Middle frontal gyrus (tissue), 1 donor: ENCODE measurements at regions not wholly inside any gene's neighbourhood (a gene's known extent, or its start where the extent isn't known, plus 50 kb on each side); places are given as distances from the start of the nearest gene placed in this dataset.

Experiments
- DNase-seq: peaks from one replicate; pipeline ENCODE4 v3.0.0-alpha.2; 2015; ENCODE audit warnings: low spot score; ENCODE audit errors: extremely low spot score

DNA sequence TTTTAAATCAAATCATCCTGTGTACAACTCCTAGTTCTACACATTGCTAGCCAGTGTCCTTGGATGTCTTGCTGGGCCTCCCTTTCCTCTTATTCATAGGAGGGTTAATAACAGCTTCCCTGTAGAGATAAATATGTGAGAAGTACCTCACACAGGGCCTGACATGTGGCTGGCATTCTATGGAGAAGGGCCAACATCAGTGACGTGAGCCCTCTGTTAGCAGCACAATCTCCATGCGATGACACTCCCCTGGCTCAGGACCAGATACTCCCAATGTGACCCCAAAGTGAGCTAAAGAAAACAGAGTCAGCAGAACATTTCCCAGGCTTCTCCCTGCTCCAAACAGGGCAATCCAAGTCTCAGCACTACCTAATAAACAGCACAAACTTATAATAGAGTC, 818.4 kb downstream of the DIAPH3 start:
- no peak for DNase-seq

DNA sequence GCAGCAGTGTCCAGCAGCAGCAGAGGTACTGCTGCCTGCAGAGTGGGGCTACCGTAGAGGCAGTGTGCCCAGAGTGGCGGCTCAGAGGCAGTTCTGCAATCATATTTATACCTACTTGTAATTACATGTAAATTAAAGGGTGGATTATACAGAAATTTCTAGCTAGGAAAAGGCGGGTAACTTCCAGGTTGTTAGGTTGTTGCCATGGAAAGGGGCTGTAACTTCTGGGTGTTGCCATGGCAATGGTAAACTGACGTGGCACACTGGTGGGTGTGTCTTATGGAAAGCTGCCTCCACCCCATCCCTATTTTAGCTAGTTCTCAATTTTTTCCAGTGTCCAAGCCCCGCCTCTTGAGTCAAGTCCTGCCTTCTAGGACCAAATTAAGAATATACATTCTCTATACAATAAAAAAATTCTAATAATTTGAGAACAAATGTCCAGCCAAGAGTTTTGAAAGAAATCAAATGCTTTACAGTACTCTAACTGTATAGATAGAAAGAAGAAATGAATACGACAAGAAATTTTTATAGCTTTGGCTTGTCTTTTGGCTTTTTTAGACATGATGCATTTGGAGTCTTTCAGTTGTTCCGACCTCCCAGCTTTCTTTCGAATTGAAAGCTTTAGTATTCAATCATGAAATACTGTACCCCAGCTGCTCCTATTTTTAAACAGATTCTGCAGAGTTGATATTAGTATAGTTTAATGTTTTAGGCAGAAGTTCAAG, 816.6 kb downstream of the DIAPH3 start:
- no peak for DNase-seq

DNA sequence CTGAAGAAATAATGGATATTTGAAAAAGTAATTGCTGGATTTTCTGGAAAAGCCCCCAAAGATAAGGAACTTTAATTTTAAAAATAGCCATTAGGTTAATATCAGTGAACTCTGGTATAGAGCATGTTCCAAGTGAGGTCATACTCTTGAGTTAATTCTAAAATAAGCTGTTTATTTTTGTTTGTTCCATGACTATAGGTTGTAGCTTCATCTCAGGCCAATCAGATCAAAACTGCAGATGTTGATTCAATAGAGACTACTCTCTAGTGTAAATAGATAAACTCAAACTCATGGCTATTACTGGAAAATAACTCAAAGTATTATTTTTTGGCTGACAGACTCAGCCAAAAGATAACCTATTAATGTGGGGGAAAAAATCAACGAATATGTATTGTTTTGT, 815.1 kb downstream of the DIAPH3 start:
- DNase-seq: no peak

DNA sequence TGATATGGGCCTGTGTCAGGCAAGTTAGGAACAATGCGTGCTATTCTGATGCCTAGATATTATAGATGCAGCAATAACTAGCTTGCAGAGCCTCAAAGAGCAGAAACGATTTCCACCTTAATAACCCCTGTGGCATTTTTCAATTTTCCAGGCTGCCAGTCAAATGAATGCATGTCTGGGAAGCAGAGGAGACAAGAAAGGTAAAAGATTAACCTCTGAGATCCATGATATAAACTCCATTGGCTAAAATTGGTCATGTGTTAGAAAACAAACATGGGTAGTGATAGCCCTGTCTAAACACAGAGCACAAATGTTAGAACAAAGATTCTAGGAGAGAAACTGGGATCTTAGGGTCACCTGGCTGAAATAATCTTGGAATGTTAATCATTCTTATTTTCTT, 811.1 kb downstream of the DIAPH3 start:
- no peak for DNase-seq

DNA sequence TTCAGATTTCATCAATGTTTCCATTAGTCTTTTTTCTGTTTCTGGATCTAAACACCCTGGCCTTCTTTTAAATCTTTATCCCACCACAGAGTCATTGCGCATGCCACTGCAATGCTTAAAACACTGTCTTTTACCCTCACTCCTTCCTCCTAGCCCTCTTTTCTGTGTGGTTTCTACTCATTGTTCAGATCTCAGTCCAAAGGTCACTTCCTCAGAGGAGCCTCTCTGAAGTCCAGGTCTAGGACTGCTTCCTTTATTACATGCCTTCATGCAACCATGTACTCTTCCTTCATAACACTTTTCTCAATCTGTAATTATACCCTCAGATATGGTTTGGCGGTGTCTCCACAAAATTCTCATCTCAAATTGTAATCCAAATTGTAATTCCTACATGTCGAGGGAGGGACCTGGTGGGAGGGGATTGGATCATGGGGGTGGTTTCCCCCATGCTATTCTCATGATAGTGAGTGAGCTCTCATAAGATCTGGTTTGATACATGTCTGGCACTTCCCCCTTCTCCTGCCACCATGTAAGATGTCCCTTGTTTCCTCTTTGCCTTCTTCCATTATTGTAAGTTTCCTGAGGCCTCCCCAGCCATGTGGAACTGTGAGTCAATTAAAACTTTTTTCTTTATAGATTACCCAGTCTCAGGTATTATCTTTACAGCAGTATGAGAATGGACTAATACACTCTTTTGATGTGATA, 808.9 kb downstream of the DIAPH3 start:
- no peak for DNase-seq

DNA sequence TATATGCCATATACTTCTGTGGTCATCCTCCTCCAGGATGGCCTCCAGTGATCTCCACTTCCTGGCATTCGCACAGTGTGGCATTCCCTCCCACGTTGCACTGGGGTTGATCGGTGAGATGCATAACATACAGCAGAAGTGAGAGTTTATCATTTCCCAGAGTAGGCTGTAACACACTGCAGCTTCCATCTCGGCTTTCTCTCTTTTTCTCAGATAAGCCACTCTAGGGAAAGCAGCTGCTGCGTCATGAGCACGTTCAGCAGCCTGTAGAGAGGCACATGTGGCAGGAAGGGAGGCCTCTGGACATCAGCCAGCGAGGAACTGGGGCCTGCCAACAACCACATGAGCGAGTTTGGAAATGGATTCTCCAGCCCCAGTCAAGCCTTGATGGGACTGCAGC, 807.1 kb downstream of the DIAPH3 start:
- no peak for DNase-seq

DNA sequence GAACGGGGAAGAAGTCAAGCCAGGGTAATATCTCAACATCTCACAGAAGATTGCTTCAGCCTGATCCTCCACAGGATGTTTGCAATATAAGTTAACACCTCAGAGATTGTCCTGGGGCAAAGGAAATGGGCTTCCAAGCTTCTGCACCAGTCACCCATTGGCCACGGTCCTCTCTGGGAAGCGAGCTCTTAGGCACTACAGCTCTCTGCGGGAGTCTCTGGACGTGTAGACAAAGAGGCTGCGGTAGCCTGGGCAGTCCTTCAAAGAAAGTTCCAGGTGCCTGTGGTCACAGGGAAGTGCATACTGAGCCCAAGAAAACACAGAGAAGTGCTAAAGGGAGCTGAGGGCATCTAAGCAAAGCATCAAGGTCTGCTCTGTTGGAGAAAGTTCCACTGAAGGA, 805.7 kb downstream of the DIAPH3 start:
- DNase-seq: no peak

DNA sequence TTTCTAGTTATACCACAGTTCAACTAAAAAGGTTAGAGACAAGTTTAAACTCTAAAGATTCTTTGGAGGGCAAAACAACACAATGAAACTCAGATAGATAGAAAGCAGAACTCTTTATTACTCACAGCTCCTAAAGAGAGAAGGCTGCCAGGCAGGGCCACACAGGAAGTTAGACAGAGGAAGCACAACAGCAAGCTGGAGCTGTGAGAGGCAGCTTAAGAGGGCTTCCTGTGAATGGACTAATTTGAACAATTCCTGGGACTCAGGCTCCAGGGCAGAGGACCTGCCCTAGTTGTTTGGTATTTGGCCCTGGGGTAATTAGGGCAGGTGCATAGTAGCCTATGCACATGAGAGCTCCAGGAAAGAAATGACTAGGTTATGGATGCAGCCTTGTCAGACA, 803.6 kb downstream of the DIAPH3 start:
- no peak for DNase-seq

DNA sequence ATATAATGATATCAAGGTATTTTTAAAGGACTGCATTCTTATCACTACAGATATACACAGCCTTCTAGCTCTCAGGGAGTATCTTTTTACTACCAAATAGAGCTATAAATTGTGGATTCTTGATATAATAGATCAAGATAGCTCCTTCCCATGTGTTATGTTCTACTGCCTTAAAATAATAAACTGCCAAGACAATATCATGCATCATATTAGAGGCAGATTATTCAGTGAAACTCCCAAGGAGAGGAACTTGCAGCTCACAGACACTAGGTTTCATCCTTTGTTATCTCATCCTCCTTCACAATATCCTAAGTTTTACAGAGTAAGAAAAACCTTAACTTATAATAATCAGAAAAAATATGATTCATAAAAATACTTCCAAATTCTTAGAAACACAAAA, 802.8 kb downstream of the DIAPH3 start:
- no peak for DNase-seq

DNA sequence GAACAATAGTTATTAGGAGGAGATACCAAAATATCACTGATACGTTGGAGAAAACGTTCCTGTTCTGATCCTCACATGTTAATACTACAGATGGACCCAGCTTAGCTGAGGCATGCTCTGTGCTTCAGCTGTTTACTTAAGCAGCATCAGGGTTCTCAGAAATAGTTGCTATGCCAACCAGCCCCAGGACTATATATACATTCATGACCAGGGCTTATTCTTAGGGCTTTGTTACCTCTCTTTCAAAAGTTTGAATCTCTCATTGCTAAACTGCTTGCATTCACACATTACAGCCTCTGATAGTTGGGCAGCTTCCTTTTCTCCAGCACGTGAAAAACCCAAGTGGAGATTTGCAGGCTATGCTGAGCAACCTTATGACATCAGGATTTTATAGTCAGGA, 800.4 kb downstream of the DIAPH3 start:
- no peak for DNase-seq

DNA sequence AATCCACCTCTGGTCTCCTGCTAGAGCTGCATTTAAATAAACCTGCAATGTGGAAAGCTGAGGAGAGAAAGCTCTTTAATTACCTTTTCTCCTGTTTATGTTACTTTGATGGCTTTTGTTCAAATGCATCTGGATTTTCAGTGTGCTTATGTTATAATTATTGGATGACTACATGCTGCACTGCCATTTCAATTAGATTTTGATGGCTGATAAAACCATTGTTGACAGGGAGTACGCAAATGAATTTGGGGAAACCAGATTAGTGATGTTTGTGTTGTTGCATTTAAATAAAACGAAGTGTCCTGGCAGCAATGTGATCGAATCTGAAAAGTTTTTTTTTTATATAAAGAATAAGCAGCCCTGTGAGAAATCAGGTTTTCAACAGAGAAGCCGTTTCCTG, 799.8 kb downstream of the DIAPH3 start:
- no peak for DNase-seq

DNA sequence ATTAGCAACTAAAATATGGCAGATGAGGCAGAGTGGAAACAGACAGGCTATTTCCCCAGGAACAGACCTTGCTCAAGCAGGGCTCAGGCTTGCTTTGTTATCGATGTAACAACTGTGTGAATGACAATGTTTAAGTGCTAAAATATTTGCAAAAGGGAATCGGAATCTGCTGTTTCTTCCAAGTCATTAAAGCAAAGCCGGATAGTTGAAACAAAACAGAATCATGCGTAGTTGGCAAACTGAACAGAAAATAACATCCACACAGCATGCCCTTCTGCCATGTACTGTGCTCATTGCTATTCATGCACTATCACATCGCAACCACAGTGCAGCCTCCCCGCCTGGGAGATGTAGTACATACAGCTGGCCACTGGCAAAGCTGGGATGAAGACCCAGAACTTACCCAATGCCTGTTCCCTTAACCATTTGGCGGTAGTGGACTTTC, 799.1 kb downstream of the DIAPH3 start:
- DNase-seq: no peak

DNA sequence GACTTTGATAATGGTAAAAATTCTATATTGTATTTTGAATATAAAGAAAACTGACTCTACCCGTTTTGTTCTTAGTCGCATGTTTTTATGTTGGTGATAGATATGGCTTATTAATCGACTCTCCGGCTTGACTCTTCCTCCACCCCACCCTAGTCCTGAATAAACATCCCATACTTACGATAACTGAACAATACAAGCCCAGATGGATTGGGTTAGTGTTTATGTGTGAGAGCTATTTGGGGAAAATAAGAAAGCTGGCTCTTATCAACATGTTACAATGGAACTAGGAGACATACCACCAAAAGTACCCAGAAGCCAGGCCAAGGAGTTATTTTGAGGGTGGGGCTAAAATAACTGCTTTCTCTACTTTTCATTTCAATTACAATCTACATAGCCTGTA, 796.3 kb downstream of the DIAPH3 start:
- no peak for DNase-seq

DNA sequence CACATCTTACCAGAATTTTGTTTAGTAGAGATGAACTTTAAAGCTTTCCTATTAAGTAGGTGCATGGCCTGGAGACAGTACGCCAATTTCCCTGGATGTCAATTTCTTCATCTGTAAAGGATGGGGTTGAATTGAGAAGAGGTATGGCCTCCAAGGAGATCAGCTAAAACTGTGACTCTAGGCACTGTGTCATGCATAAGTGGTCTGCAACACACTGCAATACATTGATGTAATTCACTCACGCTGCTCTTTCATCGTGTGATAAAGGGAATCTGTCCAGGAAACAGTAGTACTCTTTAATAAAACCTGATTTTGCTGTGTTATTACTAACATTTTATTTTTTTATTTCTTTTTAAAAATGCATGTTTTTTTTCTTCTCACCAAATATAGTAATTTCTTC, 795.8 kb downstream of the DIAPH3 start:
- no peak for DNase-seq

DNA sequence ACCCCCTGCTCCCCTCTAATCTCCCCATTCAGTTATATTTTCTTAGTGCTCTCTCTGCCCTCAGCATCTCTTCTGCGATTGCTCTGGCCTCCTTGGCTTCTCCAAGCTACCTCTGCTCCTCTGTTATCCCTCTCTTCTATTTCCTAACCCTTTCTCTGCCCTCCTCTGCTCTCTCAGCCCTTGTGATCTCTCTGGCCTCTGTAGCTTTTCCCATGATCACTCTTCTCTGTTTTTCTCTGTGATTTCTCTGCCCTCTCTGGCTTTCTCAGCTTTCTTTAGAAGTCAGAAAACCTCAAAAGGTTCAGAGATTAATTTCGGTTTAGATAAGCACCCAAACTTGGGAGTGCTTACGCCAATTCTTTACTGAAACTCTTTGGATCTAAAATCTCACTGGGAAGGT, 795.0 kb downstream of the DIAPH3 start:
- no peak for DNase-seq

DNA sequence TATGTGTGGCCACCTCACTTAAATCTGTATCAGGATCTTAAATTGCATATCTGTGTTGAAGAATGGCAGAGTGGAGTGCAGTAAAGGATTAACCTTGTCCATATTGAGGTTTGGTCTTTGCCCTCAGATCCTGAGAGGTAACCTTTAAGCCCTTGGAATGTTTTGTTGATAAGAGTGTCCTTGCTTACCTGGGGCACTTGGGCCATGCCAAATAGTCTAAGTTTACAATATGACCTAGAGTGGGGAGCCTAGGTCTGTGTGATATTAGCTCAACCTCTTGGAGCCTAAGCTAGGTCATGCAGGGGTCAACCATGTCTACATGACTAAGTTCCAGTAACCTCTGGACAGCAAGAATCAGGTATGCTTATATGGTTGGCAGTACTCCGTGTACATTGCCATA, 792.5 kb downstream of the DIAPH3 start:
- no peak for DNase-seq

DNA sequence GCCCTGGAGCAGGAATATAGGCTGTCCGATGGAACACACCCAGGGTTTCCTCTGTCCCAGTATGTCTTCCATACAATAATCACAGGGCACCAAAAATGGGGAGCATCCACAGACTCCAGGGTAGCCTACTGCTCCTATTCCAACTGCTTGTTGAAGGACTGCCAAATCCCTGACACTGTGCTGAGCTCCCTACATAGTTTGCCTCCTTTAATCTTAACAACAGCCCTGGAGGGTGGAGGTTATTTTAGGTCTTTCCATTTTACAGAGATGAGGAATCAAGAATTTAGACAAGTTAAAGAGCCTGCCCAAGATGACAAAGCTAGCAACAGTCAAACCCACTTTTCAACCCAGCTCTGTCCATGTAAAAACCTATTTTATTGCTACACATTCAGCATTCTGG, 790.4 kb downstream of the DIAPH3 start:
- DNase-seq: no peak

DNA sequence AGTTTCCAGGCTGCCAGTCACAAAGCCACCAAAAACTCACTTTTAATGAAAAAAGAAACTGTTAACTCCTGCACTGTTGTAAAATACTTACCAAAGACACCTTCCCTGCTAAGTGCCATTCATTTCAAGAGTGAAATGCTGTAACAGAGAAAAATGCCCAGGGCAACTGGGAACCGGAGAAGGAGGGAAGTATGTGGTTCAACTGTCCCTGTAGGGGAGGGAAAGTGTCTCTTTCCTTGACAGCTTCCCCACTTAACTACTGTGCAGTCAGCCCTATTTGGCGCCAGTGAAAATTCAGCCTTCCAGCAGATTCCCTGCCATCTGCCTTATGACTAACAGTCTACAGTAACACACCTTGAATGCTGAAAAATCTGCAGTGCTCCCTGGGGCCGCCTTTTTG, 789.0 kb downstream of the DIAPH3 start:
- no peak for DNase-seq

DNA sequence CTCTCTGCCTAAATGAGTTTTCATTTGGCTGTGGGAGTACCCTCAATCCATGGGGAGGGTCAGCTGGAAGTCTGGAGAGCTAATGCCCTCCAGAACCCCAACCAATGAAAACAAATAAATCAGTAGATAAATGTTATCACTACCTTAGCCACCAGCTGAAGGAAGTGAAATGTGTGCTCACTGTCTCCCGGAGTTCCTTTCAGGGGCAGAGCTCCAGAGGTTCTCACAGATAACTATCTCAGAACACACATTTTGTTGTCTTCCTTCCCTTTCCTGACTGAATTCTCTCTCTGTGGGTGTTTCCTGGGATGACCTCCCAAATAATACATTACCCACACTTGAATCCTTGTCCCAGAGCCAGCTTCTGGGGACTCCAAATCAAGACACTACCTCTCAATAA, 779.6 kb downstream of the DIAPH3 start:
- DNase-seq: no peak

DNA sequence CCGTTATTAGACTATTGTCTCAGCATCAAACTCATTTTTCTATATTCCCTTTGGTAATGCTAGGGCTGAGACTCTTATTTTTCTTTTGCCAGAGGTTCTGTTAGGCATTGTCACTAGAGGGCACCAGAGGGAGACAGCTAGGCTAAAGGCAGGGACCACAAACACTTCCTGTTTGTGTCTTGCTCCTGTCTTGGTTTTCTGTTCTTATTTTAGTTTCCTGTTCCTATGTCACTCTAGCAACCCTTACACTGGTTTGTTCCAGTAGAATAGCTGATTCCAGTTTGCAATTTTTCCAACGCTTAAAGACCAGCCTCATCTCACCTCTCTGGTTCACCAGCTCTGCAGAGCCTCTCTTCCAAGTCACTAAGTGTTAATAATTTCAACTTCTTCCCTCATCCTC, 772.0 kb downstream of the DIAPH3 start:
- DNase-seq: no peak

DNA sequence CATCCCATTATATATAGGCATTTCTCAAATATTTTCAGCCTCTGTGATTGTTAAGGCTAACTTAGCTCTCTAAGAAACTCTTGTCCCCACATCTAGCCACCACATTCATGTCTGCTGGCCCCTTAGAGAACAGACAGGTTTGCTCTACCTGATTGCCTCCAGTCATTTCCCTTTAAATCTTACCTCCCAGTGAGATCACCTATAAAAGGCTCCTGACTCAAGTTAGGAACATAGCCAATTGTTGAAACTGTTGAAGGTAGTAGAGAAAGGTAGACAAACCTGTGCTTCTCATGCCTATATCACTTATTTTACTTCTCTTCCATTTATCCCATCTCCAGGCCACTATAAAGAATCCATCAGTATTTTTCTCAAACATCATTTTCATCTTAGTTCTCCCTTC, 771.4 kb downstream of the DIAPH3 start:
- no peak for DNase-seq

DNA sequence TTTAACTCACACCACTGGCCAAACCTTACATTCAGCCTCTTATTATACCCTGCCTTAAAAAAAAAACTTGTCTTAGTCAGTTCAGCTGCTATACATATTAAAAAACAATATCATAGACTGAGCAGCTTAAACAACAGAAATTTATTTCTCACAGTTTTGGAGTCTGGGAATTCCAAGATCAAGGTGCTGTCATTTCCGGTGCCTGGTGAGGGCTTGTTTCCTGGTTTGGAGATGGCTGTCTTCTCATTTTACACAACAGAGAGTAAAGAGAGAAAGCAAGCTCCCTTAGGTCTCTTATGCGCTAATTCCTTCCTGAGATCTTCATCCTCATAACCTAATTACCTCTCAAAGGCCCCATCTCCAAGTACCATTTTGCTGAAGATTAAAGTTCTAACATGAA, 769.2 kb downstream of the DIAPH3 start:
- DNase-seq: no peak

DNA sequence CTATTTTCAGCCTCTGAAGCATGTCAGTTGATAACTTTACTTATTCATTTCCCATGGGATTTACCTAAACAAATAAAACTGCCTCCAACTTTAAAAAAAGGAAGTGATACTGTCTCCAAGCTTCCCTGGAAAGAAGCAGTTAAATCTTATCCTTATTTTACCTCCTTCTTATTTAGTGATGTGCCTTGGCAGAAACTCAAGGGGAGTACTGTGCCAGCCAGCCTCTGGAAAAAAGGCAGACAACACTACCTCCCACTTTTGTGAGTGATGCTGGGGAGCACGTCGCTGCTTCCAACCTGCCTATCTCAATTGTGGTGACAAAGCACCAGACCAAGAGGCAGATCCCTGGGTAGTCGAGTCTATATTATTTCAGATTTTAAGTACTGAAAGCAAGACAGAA, 765.6 kb downstream of the DIAPH3 start:
- no peak for DNase-seq
